Kasumi-1 (cell line): ENCODE measurements at regions not wholly inside any gene's neighbourhood (a gene's known extent, or its start where the extent isn't known, plus 50 kb on each side); places are given as distances from the start of the nearest gene placed in this dataset.
A peak's percentile ranks its signal among the peaks of the same experiment; 100 is the strongest.

Experiments
- DNase-seq, 2 experiments: peaks; one replicate each; lab custom pipeline; 2025; lab: John Stamatoyannopoulos, UW

GRCh38 chr2:65731476-65731875 lies 299.1 kb upstream of the SPRED2 start:
- DNase-seq = no peak

DNA sequence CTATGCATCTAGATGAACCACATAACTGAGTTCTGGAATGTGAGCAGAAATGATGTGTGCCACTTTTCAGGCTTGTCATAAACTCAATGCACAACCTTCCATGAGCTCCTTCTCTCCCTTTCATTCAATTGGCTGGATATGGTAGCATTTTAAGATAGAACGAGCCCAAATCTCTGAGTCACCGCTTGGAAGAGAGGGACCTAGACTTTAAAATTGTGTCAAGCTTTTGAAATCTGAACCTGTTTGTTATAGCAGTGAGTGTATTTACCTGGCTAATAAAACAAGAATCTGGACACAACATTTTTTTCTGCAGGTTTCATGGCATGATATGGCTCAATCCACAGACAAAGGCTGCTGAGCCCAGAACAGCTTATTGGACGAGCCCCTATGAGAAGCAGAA lies 297.8 kb upstream of the SPRED2 start:
- no peak for DNase-seq

DNA sequence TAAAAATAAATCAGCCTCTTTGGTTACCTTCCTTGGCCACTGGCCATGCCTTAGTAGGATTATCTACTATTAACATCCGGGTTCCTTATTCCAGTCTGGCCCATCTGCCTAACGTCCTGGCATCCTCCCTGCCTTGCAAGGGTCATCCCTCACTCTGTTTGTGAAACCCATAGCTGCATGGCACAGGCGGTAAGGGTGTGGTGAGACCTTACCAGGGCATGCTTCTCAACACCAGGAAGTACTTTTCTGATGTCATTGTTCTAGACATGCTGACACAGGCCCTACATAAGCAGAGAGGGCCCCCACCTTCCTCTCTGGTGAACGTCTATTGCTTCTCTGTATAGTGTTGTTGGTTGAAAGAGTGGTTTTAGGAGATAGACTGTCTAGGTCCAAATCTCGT lies 296.8 kb upstream of the SPRED2 start:
- no peak for DNase-seq

DNA sequence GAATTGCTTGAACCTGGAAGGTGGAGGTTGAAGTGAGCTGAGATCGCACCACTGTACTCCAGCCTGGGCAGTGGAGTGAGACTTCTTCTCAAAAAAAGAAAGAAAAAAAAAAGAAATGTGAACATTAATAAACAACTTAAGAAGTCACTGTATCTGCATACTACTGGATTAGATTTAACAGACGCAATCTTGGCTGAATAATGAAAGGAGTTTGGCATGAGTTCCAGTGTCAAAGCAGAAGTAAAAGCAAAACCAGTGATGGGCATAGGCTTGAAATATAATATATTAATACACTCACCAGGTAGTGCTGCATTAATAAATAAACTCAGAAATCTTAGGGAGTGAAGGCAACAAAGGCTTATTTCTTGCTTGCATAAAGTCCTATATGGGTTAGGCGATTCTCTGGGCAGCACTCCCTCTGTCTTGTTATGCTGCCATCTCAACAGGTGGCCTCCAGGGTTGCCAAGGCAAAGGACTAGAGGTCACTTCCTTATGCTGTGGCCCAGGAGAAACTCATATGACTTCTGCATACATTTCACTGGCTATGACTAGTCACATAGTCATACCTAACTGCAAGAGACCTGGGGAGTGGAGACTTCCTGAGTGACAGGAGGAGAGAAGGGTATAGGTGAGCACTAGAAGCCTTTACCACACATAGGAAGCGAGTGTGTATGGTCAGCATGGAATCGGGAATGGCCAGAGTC lies 296.2 kb upstream of the SPRED2 start:
- DNase-seq = no peak

DNA sequence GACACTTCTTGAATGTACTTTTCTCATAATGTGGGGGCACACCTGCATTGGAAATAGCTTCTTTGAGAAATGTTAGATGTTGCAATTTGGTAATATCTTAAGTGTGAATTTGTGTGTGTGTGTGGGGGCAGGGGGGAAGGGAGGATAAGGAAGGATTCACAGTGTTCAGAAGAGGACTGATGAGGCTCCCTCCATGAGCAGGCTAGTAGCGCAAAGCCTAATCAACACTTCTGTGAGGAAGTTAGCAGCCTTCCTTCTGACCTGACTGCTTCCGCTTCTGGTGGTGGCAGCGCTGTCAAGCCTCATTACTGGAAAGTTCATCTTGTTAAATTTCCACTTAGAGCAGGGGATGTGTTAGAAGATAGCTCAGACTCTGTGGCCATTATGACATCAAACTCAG lies 295.4 kb upstream of the SPRED2 start:
- DNase-seq = peak; percentile 58 to 67

GRCh38 chr2:65727381-65727780 lies 295.0 kb upstream of the SPRED2 start:
- peak; percentile 32 to 34 for DNase-seq

DNA sequence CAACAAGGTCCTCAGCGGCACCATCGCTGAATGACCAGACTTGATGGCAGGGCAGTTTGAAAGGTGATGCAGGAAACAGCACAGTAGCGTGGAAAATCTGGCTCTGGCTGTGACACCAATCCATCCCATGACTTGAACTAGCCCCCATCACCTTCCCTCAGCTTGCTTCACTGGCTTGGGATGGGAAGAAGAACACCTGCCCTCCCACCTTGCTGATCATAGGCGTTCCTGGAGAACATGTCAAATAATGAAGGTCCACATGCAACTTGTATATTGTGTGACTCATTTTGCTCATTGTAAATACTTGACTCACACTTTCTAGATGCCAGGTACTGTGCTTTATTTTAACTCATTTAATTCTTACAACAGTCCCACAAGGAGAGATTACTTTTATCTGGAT lies 292.4 kb upstream of the SPRED2 start:
- no peak for DNase-seq

DNA sequence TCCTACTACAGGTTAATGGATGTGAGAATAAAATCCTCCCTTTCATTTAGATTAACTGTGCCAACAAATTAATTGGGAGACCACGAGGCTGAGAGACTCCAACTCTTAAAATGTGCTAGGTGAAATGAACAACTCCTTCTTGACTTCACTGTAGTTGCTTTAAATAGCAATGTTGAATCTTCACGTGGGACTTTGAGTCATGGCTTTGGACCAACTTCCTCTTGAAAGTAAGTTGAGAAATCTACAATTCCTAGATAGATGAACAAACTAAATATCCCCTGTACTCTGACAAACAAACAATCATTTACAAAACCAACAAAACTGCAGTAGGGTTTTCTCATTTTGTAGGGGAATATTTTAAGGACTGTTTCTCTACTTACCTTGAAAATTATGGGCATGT lies 291.9 kb upstream of the SPRED2 start:
- DNase-seq = peak in 1 of 2 experiments; percentile 6

DNA sequence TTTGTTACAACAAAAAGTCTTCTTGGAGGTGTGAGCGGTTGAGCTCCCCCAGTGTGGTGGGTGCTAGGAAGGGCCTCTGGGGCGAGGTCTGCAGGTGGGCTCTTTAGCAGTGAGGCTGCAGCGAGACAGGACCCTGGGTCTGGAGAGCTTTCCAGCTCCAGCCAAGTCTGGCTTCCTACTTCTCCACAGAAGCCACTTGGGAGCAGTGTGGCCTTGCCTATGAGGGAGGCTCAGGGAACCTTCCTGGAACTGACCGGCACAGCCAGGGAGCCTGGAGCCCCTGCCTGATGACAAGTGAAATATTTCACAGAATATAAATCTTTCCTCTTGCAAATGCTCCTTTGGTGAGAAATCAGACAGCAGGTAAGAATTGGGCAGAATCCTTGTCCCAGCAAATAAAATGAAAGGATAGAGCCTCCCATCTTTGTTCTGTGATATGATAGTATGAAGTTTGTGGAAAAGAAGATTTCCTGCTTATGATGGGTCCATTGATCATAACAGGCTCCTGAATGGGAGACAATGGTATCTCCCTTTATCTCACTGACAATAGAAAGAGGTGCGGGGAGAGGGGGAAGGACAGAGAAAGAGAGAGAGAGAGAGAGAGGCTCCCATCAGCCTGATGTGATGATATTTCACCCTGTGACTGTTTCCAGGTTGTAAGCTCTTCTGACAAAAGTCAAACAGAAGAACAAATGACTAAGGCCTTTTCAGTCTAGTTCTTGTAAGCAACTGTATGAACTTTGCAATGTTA lies 289.8 kb upstream of the SPRED2 start:
- no peak for DNase-seq

DNA sequence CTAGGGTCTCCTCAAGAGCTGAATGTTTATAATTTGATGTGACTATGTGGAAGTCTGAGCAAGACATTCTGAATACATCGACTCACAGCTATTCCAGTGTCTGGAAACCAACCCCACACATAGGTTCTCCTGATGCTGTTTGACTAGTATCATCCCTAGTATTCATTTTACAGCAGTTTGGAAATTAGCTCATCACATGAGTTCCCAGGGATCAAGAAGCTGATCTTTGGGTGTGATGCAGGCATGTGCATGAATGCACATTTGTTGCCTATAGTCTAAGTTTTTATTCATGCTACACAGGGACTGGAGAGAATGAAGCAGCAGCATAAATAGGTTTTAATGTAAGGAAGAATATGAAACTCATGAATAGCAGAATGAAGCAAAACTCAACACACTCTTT lies 284.3 kb upstream of the SPRED2 start:
- no peak for DNase-seq

GRCh38 chr2:65715323-65715722 lies 282.9 kb upstream of the SPRED2 start:
- no peak for DNase-seq

DNA sequence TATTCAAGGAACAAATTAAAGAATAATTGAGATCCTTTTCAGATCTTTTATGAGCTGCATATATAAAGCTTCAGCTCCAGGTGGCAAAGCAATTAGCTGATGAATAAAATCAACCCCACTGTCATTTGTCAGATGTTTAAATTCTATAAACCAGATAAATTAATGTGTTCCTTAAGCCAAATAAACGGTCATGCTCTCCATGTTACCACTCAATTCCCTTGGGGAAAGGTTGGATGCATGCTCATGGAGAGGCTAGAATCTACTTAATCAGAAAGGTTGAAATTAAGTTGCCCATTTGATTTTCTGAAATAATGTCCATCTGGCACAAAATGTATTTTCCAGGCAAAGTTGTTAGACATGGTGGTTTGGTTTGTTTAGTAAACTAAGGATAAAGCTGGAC lies 282.5 kb upstream of the SPRED2 start:
- DNase-seq = no peak

- DNase-seq = no peak
Measured at GRCh38 chr2:65711863-65712262, 279.5 kb upstream of the SPRED2 start.

GRCh38 chr2:65710779-65711295 lies 278.4 kb upstream of the SPRED2 start:
- DNase-seq = peak; percentile 25 to 31

DNA sequence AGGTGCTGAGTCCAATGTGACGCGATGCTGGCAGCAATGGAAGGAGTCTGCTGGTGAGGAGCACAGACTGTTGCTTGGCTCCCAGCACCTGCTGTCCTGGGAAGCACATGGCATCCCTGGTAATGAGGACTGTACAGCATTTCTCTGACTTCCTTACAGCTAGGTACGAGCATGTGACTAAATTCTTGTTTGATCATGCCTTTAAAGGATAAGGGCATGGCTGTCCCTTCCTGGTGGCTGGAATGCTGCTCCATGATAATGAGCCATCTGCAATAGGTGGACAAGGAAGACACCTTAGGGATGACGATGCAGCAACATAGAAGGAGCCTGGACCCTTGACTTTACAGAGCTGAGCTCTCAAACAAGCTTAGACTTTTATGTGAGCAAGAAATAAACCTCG lies 278.0 kb upstream of the SPRED2 start:
- no peak for DNase-seq

- no peak for DNase-seq
Measured at GRCh38 chr2:65708086-65708485, 275.7 kb upstream of the SPRED2 start.

- DNase-seq = no peak
Measured at GRCh38 chr2:65706411-65706810, 274.0 kb upstream of the SPRED2 start.

- DNase-seq = no peak
Measured at GRCh38 chr2:65701191-65701590, 268.8 kb upstream of the SPRED2 start.

DNA sequence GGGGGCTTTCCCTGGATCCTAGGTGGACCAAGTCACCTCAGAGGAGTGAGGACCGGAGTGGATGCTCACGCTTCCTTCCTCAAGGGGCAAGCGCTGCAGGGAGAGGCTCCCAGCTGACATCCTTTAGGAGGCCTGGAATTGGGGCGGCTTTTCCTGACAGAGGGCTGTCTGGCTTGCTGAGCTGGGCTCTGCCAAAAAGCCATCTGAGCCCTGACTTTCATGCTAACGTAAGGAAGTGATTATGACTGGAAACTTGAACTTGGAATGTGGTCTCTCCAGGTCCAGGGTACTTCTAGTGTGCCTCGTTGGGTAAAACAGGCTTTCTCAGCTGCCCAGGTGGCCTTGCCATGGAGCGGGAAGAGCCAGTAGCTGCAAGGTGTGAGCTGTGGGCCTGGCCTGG lies 268.3 kb upstream of the SPRED2 start:
- no peak for DNase-seq

DNA sequence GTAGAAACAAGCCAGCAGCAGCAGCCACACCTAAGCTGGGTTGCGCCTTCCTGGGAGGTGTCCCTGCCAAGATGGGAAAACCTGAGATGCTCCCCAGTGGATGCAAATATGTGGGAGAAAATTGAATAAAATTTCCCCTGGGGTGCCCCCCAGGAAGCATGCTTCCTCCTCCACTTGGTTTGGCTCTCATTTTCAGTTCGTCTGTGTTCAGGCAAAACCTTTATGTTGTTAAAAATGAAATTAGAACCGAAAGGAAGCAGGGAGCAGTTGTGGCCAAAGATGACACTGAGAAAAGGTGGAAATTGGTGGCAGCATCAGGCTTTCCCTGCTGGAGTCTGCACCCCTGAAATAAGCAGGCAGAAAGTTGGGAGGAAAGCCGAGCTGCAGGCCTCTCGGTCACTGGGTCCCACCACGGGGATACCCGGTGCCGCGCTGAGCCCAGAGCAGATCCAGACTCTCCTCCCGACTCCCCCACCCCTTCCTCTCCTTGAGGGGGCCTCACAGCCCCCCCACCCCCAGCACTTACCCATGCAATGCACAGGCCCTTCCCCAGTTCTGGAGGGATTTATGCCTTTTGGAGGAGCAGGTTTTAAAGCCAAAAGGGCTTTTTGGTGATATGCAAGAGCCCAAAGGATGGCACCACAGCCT lies 267.7 kb upstream of the SPRED2 start:
- no peak for DNase-seq

DNA sequence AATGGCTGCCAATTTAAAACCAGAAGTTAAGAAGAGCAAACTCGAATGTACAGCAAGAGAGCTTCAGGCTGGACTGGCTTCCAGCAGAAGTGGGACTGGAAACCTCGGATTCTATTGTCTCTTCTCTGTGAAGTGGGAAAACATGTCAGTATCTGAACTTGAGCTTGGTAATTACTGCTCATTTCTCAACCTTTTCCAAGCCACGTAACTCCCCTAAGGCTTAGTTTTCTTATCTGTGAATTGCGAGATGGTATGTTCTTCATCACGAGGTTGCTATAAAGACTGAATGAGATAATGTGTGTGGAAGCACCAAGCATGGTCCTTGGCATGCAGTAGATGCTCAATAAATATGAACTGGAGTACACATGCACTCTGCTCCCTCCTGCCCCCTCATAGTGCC lies 259.4 kb upstream of the SPRED2 start:
- no peak for DNase-seq

- no peak for DNase-seq
Measured at GRCh38 chr2:65688141-65688886, 255.9 kb upstream of the SPRED2 start.
